ENCODE measurements at regions not wholly inside any gene's neighbourhood (a gene's known extent, or its start where the extent isn't known, plus 50 kb on each side); places are given as distances from the start of the nearest gene placed in this dataset.
"Not testable (repeated sequence)": the region's sequence is repeated elsewhere in the genome, so short reads cannot be mapped to it uniquely, and the experiment has no call there.

DNA sequence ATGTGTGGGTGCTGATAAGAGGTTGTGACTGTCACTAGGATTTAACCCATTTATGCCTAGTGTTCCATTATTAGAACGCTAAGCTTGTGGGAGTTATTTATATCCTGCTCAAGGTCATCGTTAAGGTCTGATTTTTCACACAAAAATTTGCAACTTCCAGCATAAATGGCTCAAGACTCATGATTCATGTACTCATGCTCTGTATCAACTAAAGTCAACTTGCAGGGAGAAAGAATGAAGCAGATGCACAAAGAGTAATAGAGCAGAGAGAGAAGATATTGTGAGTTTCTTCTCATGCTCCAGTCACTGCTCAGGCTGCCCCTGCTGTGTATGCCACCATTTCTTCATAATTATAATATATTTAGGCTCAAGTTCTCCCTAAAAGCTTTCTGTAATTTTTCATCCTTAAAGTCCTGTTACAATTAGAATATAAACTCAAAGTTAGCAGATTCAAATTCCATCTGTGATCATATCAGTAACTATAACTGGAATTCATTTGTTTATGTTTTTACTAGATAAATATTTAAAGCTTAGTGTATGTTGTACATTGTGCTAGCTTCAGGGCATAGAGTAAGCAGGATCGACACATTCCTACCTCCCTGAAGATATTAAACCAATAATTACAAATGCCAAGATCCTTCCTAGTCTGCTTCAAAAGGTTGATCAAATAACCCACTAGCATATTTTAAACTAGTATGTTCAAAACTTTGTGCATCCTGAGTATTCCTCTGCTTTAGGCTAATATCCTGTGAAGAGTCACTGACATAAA is 136.7 kb downstream of the NUDT12 start:
- no peak for DNase-seq

DNA sequence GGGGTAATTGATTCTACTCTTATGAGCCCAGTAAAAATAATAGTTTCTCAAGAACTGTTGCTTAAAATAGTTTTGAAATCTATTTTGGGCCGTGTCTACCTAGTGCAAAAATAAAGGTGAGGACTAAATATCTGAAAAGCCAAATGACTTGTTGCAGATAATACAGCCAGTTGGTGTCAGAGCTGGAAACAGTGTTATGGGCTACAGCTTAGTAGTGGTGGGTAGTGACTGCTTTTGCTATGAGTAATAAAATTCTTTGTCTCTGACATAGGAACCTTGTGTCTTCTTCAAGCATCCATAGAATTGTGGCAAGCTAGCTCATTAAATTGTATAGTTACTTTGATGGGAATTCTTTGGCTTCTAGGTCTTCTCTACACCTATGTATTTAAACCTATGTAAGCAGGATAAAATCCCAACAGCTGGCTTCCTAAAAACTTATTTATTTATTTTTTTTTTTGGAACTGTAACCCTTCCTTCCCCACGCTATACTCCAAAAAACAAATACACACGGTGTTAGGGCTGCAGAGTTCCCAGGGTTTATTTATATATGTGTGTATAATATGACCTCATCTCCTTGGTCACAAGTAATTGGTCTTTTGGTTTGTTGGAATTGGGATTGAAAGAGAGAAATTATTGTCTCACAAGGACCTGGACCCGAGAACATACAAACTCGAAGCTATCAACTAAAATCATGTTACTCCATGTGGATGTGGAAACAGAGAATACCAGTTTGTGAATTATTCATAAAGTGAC is 138.0 kb downstream of the NUDT12 start:
- no peak for DNase-seq

- peak; percentile 59 for DNase-seq
Observed at GRCh38 chr5:103424026-103424425, 138.6 kb downstream of the NUDT12 start.

- DNase-seq = no peak
Observed at GRCh38 chr5:103422756-103423155, 139.8 kb downstream of the NUDT12 start.

- no peak for DNase-seq
Observed at GRCh38 chr5:103414604-103415003, 148.0 kb downstream of the NUDT12 start.

GRCh38 chr5:103411711-103412110 is 150.9 kb downstream of the NUDT12 start:
- no peak for DNase-seq

DNA sequence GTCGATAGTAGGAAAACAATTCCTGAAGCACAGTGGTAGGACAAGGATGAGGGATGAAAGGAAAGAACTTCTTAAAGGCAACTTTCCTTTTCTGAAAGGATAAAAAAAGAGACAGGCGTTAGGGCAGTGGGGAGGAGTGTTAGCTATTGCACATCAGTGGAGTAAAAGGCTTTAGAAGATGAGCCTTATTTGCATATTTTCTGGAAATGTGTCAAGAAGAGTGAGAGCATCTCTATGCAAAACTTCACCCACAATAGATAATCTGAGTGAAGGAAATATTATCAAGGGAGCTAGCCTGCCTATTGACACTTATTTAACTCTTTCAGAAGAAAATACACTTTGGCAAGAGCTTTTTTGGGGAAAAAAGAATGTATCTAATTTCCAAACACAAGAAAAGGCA is 151.6 kb downstream of the MACIR start:
- DNase-seq = no peak

DNA sequence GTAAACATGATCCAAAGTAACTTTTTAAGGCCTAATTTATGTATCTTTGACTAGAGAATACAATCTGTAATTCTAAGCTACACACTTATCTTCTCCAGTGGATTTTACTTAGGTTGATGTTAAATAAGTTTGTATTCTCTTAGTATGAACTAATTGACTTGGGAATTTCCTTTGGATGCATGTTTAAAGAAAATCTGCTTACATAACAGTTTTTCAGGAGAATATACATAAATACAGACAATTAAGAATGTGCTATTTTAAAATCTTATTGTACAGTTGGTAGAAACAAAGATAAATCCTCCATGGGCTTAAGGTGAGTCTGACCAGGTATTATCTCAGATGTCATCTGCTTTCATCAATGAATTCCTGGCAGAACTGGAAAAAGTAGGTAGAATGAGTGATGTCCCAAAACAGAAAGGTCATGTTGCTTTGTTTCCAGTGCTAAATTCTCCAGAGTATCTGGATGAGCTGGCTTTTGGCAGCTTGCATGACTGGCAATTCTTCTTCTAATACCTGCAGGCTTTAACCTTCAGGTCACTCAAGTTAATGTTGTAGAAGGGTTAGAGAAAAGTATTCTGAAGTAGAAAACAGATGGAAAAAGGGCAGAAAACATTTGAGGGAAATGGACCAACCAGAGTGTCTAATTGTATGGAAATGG is 150.6 kb downstream of the MACIR start:
- no peak for DNase-seq

DNA sequence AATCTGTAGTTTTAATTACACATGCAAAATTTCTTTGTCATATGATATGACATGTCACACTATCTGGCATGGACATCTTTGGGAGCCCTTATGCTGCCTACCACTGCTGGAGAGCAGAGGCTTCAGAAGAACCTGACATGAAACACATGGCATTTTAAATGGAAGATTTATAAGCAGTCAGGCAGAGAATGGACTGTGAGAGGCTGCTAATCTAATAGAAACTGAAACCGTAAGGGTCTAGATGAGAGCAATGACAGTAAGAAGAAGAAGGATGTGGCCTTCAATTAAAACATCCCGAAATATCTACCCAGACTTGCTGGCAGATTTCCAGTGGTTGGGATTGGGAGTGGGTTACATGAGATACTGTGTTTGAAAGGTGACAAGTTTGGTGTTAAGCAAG is 149.8 kb downstream of the MACIR start:
- DNase-seq = no peak

- no peak for DNase-seq
Observed at GRCh38 chr5:103407402-103407801, 148.8 kb downstream of the MACIR start.

GRCh38 chr5:103404483-103404882 is 145.9 kb downstream of the MACIR start:
- DNase-seq = no peak

GRCh38 chr5:103402851-103403250 is 144.3 kb downstream of the MACIR start:
- no peak for DNase-seq

- DNase-seq = no peak
Observed at GRCh38 chr5:103397739-103398581, 139.4 kb downstream of the MACIR start.

DNA sequence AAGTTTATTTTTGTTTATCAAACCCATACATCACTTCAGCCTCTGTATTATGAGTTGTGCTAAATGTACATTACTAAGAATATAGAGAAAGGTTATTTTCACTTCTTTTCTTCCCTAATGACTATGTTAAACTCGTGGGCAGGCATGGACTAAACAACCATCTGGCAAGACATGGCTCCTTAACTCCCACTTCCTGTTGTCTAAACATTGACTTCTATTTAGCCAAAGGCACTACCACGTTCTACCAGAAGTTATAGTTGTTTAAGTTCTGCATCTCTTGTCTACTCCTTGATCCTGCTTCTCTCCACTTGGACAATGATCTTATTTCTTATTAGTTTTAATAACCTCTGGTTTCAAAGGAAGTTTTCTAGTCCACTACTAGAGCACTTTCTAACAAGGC is 136.1 kb downstream of the MACIR start:
- DNase-seq = no peak

DNA sequence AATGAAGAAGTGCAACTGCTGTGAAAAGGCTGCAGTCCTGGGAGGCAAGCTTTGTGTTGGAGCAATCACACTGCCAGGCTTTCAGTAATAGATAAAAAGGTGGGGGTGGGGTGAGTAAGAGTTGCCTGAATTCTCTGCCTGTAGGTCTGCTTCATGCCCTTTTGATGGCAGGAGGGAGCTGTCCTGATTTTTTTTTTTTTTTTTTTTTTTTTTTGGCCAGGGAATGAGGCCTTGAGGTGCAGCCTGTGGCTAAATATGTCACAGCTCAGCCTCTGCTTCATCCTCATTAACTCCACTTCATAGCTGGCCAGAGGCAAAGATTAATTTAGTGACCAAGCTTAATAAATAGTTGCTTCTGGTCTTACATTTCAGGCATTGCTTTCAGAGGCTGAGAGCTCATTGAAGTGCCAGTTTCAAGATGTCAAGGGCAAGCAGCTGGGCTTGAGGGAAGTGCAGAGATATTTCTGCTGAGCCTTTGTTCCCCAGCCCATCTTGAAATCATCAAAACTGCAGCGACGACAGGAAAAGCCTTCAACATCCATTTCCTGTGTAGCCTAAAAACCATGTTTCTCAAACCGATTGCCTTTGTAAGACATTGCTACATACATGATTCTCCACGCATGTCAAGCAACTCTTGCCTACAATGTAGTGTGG is 134.7 kb downstream of the MACIR start:
- DNase-seq = no peak

DNA sequence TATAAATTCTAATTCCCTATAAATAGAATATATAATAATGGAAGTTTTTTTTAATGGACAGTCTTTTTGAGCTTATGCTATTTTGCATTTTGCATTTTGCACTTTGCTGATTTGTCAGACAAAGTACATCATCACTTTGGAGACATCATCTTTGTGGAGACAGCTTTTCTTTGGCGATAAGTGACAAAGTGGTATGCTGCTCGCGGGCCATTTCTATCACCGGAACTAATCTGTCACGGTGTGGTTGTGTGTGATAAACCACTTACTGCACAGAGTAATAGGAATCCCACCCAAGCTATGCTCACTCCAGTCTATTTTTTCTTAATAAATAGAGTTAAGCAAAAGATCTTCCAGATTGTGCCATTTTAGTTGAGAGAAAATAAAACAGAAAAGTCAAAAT is 133.1 kb downstream of the MACIR start:
- no peak for DNase-seq

DNA sequence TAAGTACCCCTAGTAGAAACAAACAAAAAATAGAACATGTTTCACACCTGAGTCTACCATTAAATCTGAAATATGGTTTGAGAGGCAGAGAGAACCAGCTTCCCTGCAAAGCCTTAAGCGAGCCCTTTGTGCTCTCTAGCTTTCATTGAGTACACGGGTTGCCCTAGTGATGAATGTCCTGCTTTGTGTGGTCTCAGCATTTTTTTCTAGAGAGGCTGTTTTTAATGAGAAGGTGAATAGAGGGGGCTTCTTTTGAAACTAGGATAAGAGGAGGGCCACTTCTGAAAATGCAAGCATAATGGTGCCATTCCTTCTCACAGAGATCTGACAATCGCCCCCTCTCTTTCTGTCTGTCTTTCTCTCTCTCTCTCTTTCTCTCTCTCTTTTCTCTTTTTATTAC is 131.3 kb downstream of the MACIR start:
- DNase-seq = no peak

DNA sequence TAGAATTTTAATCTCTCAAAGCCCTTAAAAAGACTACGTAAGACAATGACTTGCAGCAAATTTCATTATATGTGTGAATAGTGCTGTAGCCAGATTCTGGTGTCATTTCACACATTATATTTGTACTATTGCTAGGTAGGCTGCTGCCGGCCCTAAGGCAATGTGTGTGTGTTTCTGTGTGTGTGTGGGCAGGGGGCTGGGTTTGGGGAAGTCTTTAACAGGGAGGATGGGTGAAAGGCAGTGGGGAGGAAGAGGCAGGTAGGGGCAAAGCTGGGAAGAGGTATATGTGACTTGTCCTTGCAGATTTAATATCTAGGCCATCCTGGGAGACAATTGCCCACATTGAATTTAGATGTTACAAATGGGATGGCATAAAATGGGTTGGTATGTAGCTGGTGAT is 130.8 kb downstream of the MACIR start:
- no peak for DNase-seq

DNA sequence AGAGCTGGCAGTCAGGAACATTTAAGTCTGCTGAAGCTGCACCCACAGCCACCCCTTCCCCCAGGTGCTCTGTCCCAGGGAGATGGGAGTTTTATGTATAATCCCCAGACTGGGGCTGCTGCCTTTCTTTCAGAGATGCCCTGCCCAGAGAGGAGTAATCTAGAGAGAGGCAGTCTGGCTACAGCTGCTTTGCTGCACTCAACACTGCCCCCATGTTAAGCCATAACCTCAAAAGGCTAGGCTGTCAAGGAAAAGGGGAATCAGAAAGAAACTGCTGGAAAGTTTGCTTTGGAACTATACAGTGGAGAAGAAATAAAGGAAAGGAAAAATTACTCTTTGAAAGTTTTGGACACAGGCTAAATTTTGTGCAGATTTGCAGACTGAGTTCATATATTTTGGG is 127.2 kb downstream of the MACIR start:
- no peak for DNase-seq

DNA sequence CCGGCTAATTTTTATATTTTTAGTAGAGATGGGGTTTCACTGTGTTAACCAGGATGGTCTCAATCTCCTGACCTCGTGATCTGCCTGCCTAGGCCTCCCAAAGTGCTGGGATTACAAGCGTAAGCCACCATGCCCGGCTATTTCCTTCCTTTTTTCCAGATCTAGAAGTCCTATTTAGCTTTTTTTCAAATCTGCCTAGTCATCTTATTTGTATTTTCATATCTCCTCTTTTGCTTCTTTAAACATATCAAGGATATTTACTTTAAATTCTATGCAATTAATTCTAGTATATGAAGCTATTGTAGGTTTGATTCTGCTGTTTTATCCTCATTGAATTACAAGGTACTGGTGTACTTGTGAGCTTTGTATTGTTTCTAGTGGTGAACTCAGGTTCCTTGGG is 119.1 kb downstream of the MACIR start:
- not testable (repeated sequence) for DNase-seq

GRCh38 chr5:103375863-103376591 is 117.5 kb downstream of the MACIR start:
- DNase-seq = no peak

GRCh38 chr5:103375350-103375749 is 116.8 kb downstream of the MACIR start:
- DNase-seq = peak; percentile 27
